NB4 (cell line): ENCODE measurements at regions not wholly inside any gene's neighbourhood (a gene's known extent, or its start where the extent isn't known, plus 50 kb on each side); places are given as distances from the start of the nearest gene placed in this dataset.

Experiments
- DNase-seq: peaks from one replicate; pipeline ENCODE4 v3.0.0; 2010; ENCODE audit warnings: low read depth
- H3K4me3 ChIP-seq: one replicate; pipeline ENCODE4 v1.5.1; 2011; ENCODE audit warnings: mild to moderate bottlenecking, low read depth, low read length, moderate library complexity
- CTCF ChIP-seq: IDR thresholded peaks from one replicate; pipeline ENCODE4 v1.5.1; 2012; ENCODE audit warnings: low read depth, low read length
- MAX ChIP-seq: IDR thresholded peaks from 2 replicates; pipeline ENCODE4 v1.6.1; 2011; ENCODE audit warnings: low read depth, low read length
- MYC ChIP-seq: IDR thresholded peaks from 2 replicates; pipeline ENCODE4 v1.6.1; 2011; ENCODE audit warnings: low read depth, low read length
- POLR2A ChIP-seq: IDR thresholded peaks from 2 replicates; pipeline ENCODE4 v1.6.1; 2011; ENCODE audit warnings: mild to moderate bottlenecking; ENCODE audit not compliant: insufficient read length; ENCODE audit errors: extremely low read depth

GRCh38 chr12:132405742-132406251 is 76.4 kb upstream of the GALNT9 start:
- no peak overlapping the region for H3K4me3 ChIP-seq
- DNase-seq, result no peak
- TF ChIP-seq MAX (no peak), CTCF (no peak), MYC (no peak), POLR2A (no peak)

- no peak for TF ChIP-seq MYC
- no peak for TF ChIP-seq CTCF
- TF ChIP-seq POLR2A, result no peak
- DNase-seq, result no peak
- no peak overlapping the region for H3K4me3 ChIP-seq
Observed at GRCh38 chr12:132404951-132405741, 75.8 kb upstream of the GALNT9 start.

- H3K4me3 ChIP-seq, result no peak overlapping the region
- DNase-seq, result no peak
- TF ChIP-seq MYC, result no peak
- TF ChIP-seq CTCF, result no peak
- TF ChIP-seq POLR2A, result no peak
- TF ChIP-seq MAX, result no peak
Observed at GRCh38 chr12:132404435-132404855, 75.1 kb upstream of the GALNT9 start.

- DNase-seq, result no peak
- TF ChIP-seq CTCF (no peak), MAX (no peak), POLR2A (no peak), MYC (no peak)
- no peak overlapping the region for H3K4me3 ChIP-seq
Observed at GRCh38 chr12:132403636-132404434, 74.4 kb upstream of the GALNT9 start.

- DNase-seq, result no peak
- H3K4me3 ChIP-seq, result no peak overlapping the region
- TF ChIP-seq MYC (no peak), MAX (no peak), CTCF (no peak), POLR2A (no peak)
Observed at GRCh38 chr12:132402831-132403416, 73.5 kb upstream of the GALNT9 start.
